Esophagus muscularis mucosa (tissue), 3 donors: ENCODE measurements at regions not wholly inside any gene's neighbourhood (a gene's known extent, or its start where the extent isn't known, plus 50 kb on each side); places are given as distances from the start of the nearest gene placed in this dataset.

Experiments
- POLR2A ChIP-seq: fragments of 450-650 bp; IDR thresholded peaks from one replicate; pipeline ENCODE4 v1.6.1; 2017; ENCODE audit warnings: antibody characterized with exemption, moderate library complexity, mild to moderate bottlenecking, low read depth
- POLR2AphosphoS5 ChIP-seq, 2 donors: sonication (generic); formaldehyde crosslinking; IDR thresholded peaks; one replicate each; pipeline ENCODE4 v1.6.1; 2017; ENCODE audit warnings: antibody characterized with exemption in 2 of 2
- TF ChIP-seq, protein P1 (sequence below), 3 experiments: fragments of 200-600 bp in 2 of 3; fragments of 450-650 bp in 1 of 3; sonication (generic) in 2 of 3; IDR thresholded peaks; one replicate each; pipeline ENCODE4 v1.5.1; 2017 to 2019; ENCODE audit warnings: antibody characterized with exemption in 3 of 3, mild to moderate bottlenecking in 2 of 3, moderate library complexity in 1 of 3

DNA sequence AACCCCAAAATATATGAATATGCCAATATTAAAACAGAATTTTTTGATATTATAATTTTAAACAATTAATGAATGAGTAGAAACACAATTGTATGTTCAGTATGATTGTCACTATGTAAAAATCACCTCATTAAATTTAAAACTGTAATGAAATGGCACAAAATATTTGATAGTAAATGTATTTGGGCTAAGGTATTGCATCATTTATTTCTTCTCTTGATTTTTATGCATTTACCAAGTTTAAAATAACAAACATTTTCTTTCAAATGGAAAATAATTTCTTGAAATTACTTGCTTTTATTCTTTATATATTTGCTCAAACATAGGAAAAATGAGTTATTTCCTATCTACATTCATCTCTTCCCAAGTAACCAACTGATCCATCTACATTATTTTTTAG, 782.6 kb downstream of the KCNJ3 start:
- TF ChIP-seq, protein P1, sequence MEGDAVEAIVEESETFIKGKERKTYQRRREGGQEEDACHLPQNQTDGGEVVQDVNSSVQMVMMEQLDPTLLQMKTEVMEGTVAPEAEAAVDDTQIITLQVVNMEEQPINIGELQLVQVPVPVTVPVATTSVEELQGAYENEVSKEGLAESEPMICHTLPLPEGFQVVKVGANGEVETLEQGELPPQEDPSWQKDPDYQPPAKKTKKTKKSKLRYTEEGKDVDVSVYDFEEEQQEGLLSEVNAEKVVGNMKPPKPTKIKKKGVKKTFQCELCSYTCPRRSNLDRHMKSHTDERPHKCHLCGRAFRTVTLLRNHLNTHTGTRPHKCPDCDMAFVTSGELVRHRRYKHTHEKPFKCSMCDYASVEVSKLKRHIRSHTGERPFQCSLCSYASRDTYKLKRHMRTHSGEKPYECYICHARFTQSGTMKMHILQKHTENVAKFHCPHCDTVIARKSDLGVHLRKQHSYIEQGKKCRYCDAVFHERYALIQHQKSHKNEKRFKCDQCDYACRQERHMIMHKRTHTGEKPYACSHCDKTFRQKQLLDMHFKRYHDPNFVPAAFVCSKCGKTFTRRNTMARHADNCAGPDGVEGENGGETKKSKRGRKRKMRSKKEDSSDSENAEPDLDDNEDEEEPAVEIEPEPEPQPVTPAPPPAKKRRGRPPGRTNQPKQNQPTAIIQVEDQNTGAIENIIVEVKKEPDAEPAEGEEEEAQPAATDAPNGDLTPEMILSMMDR (IDR thresholded peaks at IDR 0.05) = no peak
- no peak for TF ChIP-seq POLR2A
- TF ChIP-seq POLR2AphosphoS5 (IDR thresholded peaks at IDR 0.05) = no peak
